DOHH2 (cell line): ENCODE measurements at regions not wholly inside any gene's neighbourhood (a gene's known extent, or its start where the extent isn't known, plus 50 kb on each side); places are given as distances from the start of the nearest gene placed in this dataset.

ENCODE experiments used
- H3F3A ChIP-seq: fragments of 200-600 bp; sonication (generic), shearing (Covaris generic); 2 replicates; pipeline ENCODE4 v1.6.0; 2016; ENCODE audit warnings: antibody characterized with exemption, mild to moderate bottlenecking; ENCODE audit not compliant: control insufficient read depth, insufficient read depth
- H3K27ac ChIP-seq: fragments of 200-600 bp; sonication (generic); 2 replicates; pipeline ENCODE4 v1.5.1; 2014; ENCODE audit warnings: low read depth, mild to moderate bottlenecking, low read length, moderate library complexity
- H3K27me3 ChIP-seq: fragments of 200-600 bp; sonication (generic); 2 replicates; pipeline ENCODE4 v1.6.1; 2014; ENCODE audit warnings: mild to moderate bottlenecking, low read length, mixed read lengths; ENCODE audit not compliant: control insufficient read depth
- H3K36me3 ChIP-seq: fragments of 200-600 bp; sonication (generic); 2 replicates; pipeline ENCODE4 v1.6.1; 2014; ENCODE audit warnings: mild to moderate bottlenecking, low read length, moderate library complexity, mixed read lengths; ENCODE audit not compliant: control insufficient read depth
- H3K4me1 ChIP-seq: fragments of 200-600 bp; sonication (generic); 2 replicates; pipeline ENCODE4 v1.6.1; 2014; ENCODE audit warnings: mild to moderate bottlenecking, low read length, mixed read lengths; ENCODE audit not compliant: control insufficient read depth
- H3K4me2 ChIP-seq: fragments of 200-600 bp; sonication (generic); 2 replicates; pipeline ENCODE4 v1.6.0; 2014; ENCODE audit warnings: mild to moderate bottlenecking, low read length, moderate library complexity
- H3K4me3 ChIP-seq: fragments of 200-600 bp; sonication (generic); 2 replicates; pipeline ENCODE4 v1.5.1; 2014; ENCODE audit warnings: mild to moderate bottlenecking, low read length, mixed read lengths
- H3K79me2 ChIP-seq: fragments of 200-600 bp; sonication (generic); 2 replicates; pipeline ENCODE4 v1.6.1; 2014; ENCODE audit warnings: mild to moderate bottlenecking, low read length, mixed read lengths; ENCODE audit not compliant: control insufficient read depth
- H3K9me2 ChIP-seq: fragments of 200-600 bp; sonication (generic); replicated peaks from 2 replicates; pipeline ENCODE4 v1.6.1; 2014; ENCODE audit warnings: mild to moderate bottlenecking, low read length, mixed read lengths; ENCODE audit not compliant: control insufficient read depth
- H3K9me3 ChIP-seq: fragments of 200-600 bp; sonication (generic); 2 replicates; pipeline ENCODE4 v1.6.1; 2014; ENCODE audit warnings: antibody characterized with exemption, low read length, mixed read lengths; ENCODE audit not compliant: control insufficient read depth, insufficient read depth
- H4K20me1 ChIP-seq: fragments of 200-600 bp; sonication (generic); 2 replicates; pipeline ENCODE4 v1.6.0; 2014; ENCODE audit warnings: low read depth, mild to moderate bottlenecking, antibody characterized with exemption, low read length, moderate library complexity; ENCODE audit not compliant: control insufficient read depth, insufficient read depth
- CTCF ChIP-seq: fragments of 200-600 bp; sonication (generic); IDR thresholded peaks from one replicate; pipeline ENCODE4 v1.5.1; 2014; ENCODE audit warnings: antibody characterized with exemption, mild to moderate bottlenecking, low read depth, low read length; ENCODE audit not compliant: poor library complexity, severe bottlenecking
- EZH2phosphoT487 ChIP-seq: fragments of 200-600 bp; sonication (generic); IDR thresholded peaks from 2 replicates; pipeline ENCODE4 v1.6.1; 2017; ENCODE audit warnings: borderline replicate concordance, mild to moderate bottlenecking, antibody characterized with exemption, low read length, moderate library complexity, mixed read lengths

DNA sequence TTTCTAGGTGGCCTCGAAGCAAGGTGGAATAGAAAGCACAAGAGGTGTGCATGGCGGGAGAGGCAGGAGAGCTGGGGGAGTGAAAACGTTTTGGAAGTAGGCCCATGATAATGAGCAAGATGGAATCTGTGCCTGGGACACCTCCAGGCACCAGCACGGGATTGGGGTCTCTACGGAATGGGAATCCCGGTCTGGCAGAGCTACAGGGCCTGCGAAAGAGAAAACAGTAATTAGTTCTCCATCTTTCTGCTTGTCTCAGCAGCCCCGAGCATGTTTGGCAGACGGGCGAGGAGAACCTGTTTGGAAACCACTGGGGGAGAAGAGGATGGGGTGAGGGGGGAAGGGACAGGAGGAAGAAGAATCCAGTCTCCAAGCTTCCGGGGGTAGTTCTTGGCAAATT is 258.7 kb downstream of the SOX9 start:
- Histone ChIP-seq H3F3A (no peaks in the 10 kb centered on the region), H3K4me1 (no peaks in the 10 kb centered on the region)

GRCh38 chr17:72380120-72380519 is 259.3 kb downstream of the SOX9 start:
- Histone ChIP-seq H3F3A (no peaks in the 10 kb centered on the region), H3K9me2 (no peaks in the 10 kb centered on the region), H3K36me3 (no peaks in the 10 kb centered on the region), H3K27ac (no peak overlapping the region), H3K4me1 (no peaks in the 10 kb centered on the region), H3K9me3 (no peaks in the 10 kb centered on the region), H4K20me1 (no peaks in the 10 kb centered on the region), H3K4me2 (no peak overlapping the region), H3K4me3 (no peak overlapping the region), H3K79me2 (no peaks in the 10 kb centered on the region), H3K27me3 (no peaks in the 10 kb centered on the region)
- no peak for TF ChIP-seq EZH2phosphoT487
- TF ChIP-seq CTCF: no peak

More for the DNA sequence above, 258.7 kb downstream of the SOX9 start:
- Histone ChIP-seq H3K9me3 (no peaks in the 10 kb centered on the region), H4K20me1 (no peaks in the 10 kb centered on the region), H3K27me3 (no peaks in the 10 kb centered on the region), H3K4me2 (no peak overlapping the region), H3K27ac (no peak overlapping the region), H3K79me2 (no peaks in the 10 kb centered on the region), H3K36me3 (no peaks in the 10 kb centered on the region), H3K9me2 (no peaks in the 10 kb centered on the region), H3K4me3 (no peak overlapping the region)
- TF ChIP-seq EZH2phosphoT487 (no peak), CTCF (no peak)

DNA sequence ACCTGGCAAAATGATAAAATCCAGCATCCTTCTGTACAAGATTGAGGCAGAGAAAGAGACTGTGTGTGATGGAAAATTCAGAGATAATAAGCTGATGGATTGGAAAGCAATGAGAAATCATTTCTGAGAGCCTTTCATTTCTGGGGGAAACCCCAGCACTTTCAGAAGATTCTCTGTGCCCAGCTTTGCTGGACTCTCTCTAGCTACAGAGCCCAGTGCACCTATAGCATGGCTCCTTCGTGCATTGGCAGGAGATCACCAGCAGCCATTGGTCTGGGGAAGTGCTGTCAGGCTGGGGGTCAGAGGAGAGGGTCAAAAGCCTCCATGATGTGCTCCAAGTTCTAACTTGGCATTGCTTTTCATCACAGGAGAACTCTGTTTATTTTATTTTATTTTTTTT is 259.9 kb downstream of the SOX9 start:
- Histone ChIP-seq H3K4me3 (no peak overlapping the region), H3K9me3 (no peaks in the 10 kb centered on the region), H3K4me1 (no peaks in the 10 kb centered on the region), H4K20me1 (no peaks in the 10 kb centered on the region), H3K79me2 (no peaks in the 10 kb centered on the region), H3K27me3 (no peaks in the 10 kb centered on the region), H3K36me3 (no peaks in the 10 kb centered on the region), H3K4me2 (no peak overlapping the region), H3F3A (no peaks in the 10 kb centered on the region), H3K27ac (no peak overlapping the region), H3K9me2 (no peaks in the 10 kb centered on the region)
- TF ChIP-seq CTCF: no peak
- no peak for TF ChIP-seq EZH2phosphoT487
